ENCODE measurements at regions not wholly inside any gene's neighbourhood (a gene's known extent, or its start where the extent isn't known, plus 50 kb on each side); places are given as distances from the start of the nearest gene placed in this dataset.

- TF ChIP-seq, protein P1, sequence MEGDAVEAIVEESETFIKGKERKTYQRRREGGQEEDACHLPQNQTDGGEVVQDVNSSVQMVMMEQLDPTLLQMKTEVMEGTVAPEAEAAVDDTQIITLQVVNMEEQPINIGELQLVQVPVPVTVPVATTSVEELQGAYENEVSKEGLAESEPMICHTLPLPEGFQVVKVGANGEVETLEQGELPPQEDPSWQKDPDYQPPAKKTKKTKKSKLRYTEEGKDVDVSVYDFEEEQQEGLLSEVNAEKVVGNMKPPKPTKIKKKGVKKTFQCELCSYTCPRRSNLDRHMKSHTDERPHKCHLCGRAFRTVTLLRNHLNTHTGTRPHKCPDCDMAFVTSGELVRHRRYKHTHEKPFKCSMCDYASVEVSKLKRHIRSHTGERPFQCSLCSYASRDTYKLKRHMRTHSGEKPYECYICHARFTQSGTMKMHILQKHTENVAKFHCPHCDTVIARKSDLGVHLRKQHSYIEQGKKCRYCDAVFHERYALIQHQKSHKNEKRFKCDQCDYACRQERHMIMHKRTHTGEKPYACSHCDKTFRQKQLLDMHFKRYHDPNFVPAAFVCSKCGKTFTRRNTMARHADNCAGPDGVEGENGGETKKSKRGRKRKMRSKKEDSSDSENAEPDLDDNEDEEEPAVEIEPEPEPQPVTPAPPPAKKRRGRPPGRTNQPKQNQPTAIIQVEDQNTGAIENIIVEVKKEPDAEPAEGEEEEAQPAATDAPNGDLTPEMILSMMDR (IDR thresholded peaks at IDR 0.05) = no peak
- TF ChIP-seq POLR2AphosphoS5 (IDR thresholded peaks at IDR 0.05) = no peak
- TF ChIP-seq POLR2A (IDR thresholded peaks at IDR 0.05) = no peak
These were observed 106.6 kb downstream of the MATN1 start for GRCh38 chr1:30616759-30617158.
